Endothelial cell (in vitro differentiated cells): ENCODE measurements at regions not wholly inside any gene's neighbourhood (a gene's known extent, or its start where the extent isn't known, plus 50 kb on each side); places are given as distances from the start of the nearest gene placed in this dataset.
"Not testable (repeated sequence)": the region's sequence is repeated elsewhere in the genome, so short reads cannot be mapped to it uniquely, and the experiment has no call there.

Experiments used
- DNase-seq: peaks from one replicate; pipeline ENCODE4 v3.0.0; 2021; ENCODE audit warnings: low spot score
- H3K27ac Mint-ChIP-seq: one replicate; pipeline ENCODE4 v1.8.0; 2021; ENCODE audit warnings: mixed read lengths, inconsistent platforms; ENCODE audit not compliant: unreplicated experiment
- H3K27me3 Mint-ChIP-seq: one replicate; pipeline ENCODE4 v1.8.0; 2021; ENCODE audit warnings: mild to moderate bottlenecking, moderate library complexity, mixed read lengths, inconsistent platforms; ENCODE audit not compliant: unreplicated experiment
- H3K36me3 Mint-ChIP-seq: one replicate; pipeline ENCODE4 v1.8.0; 2021; ENCODE audit warnings: mild to moderate bottlenecking, low read depth, mixed read lengths, inconsistent platforms; ENCODE audit not compliant: unreplicated experiment
- H3K4me1 Mint-ChIP-seq: one replicate; pipeline ENCODE4 v1.8.0; 2021; ENCODE audit warnings: mild to moderate bottlenecking, mixed read lengths, inconsistent platforms; ENCODE audit not compliant: unreplicated experiment
- H3K4me3 Mint-ChIP-seq: one replicate; pipeline ENCODE4 v1.8.0; 2021; ENCODE audit warnings: mild to moderate bottlenecking, mixed read lengths, inconsistent platforms; ENCODE audit not compliant: unreplicated experiment
- H3K9me3 Mint-ChIP-seq: one replicate; pipeline ENCODE4 v1.8.0; 2021; ENCODE audit warnings: mixed read lengths, inconsistent platforms; ENCODE audit not compliant: unreplicated experiment
- CTCF ChIP-seq: fragments of 200-600 bp; sonication (generic); IDR thresholded peaks from one replicate; pipeline ENCODE4 v1.5.0; 2021; ENCODE audit warnings: antibody characterized with exemption; ENCODE audit not compliant: unreplicated experiment

DNA sequence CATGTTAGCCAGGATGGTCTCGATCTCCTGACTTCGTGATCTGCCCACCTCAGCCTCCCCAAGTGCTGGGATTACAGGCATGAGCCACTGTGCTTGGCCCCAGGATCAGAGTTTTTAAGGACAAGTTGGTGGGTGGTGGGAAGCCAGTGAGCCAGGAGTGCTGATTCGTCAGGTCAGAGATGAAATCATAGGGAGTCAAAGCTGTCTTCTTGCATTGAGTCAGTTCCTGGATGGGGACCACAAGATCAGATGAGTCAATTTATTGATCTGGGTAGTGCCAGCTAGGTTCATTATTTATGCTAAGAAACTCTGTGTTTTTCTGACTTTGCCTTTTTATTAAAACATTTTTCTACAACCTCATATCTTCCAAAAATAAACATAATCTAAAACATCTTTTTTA is 423.8 kb downstream of the ARL4A start:
- H3K36me3 Mint-ChIP-seq = no peaks in the 10 kb centered on the region
- DNase-seq = no peak
- no peak overlapping the region for H3K4me3 Mint-ChIP-seq
- no peak for TF ChIP-seq CTCF
- H3K27me3 Mint-ChIP-seq = no peaks in the 10 kb centered on the region
- no peaks in the 10 kb centered on the region for H3K9me3 Mint-ChIP-seq
- no peaks in the 10 kb centered on the region for H3K4me1 Mint-ChIP-seq
- no peak overlapping the region for H3K27ac Mint-ChIP-seq

DNA sequence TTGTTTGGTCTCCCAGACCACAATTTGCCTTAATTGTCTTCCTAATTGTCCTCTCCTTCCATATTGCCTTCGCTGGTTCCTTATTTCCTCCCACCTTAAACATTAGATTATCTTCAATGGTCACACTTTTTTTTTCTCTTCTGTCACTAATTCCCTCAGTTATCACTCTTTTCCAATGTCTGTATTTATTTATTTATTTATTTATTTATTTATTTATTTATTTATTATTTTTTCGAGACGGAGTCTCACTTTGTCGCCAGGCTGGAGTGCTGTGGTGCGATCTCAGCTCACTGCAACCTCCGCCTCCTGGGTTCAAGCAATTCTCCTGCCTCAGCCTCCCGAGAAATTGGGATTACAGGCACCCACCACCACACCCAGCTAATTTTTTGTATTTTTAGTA is 426.8 kb downstream of the ARL4A start:
- H3K9me3 Mint-ChIP-seq, DNase-seq, H3K27ac Mint-ChIP-seq, H3K27me3 Mint-ChIP-seq, H3K4me3 Mint-ChIP-seq, H3K4me1 Mint-ChIP-seq, H3K36me3 Mint-ChIP-seq: not testable (repeated sequence)

DNA sequence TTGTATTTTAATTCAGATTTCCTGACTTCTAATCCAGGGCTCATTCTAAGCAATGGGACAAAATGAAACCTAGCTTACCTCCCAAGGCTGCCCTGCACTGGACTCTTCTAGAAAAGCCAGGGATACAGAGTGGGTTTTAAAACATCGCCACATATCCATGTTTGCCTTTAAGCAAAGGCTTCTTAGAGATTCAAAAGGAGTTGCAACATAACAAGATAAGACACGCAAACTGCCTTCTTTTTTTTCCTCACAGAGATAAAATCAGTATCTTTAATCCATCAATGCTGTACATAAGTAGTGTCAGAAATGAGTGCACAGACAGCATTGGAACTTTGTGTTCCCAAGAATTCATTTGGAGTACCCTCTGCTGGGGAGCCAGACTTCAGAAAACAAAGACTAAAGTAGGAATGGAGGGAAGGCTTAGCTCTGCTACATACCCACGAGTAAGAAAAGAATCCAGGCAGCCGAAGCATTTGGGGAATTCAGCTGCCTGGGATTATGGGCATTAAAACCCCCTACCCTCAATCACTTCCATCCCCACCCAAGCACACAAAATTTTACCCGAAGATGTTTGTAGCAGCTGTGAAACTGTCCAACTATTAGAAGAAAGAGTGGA is 427.8 kb downstream of the ARL4A start:
- Mint-ChIP-seq H3K9me3 (no peaks in the 10 kb centered on the region), H3K4me3 (no peak overlapping the region), H3K4me1 (no peaks in the 10 kb centered on the region), H3K36me3 (no peaks in the 10 kb centered on the region), H3K27me3 (no peaks in the 10 kb centered on the region), H3K27ac (no peak overlapping the region)
- no peak for DNase-seq
- TF ChIP-seq CTCF = no peak

- no peak for TF ChIP-seq CTCF
- no peak overlapping the region for H3K27ac Mint-ChIP-seq
- no peaks in the 10 kb centered on the region for H3K27me3 Mint-ChIP-seq
Measured at GRCh38 chr7:13115855-13116254, 428.4 kb downstream of the ARL4A start.

DNA sequence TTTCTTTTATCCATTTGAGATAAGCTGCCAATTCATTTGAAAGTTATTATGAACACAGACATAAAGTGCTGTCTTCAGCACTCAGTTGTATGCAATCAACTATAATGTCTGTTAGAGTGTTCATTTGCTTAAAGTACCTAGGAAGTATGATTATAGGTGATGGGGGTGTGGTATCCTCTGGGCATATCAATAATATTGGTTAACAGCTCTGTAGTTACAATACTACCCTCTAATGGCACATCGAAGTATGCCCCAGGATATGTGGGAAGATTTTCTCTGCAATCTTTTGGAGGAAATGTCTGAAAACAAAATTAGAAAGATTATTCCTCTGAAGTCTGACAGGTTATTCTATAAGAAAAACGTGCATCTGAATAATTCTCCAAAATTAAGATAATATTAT is 429.7 kb downstream of the ARL4A start:
- Mint-ChIP-seq H3K4me3 (no peak overlapping the region), H3K9me3 (no peaks in the 10 kb centered on the region), H3K36me3 (no peaks in the 10 kb centered on the region), H3K4me1 (no peaks in the 10 kb centered on the region), H3K27me3 (no peaks in the 10 kb centered on the region), H3K27ac (no peak overlapping the region)
- DNase-seq = no peak
- peak; percentile 20 for TF ChIP-seq CTCF

More at GRCh38 chr7:13115855-13116254, 428.4 kb downstream of the ARL4A start:
- Mint-ChIP-seq H3K4me1 (no peaks in the 10 kb centered on the region), H3K9me3 (no peaks in the 10 kb centered on the region), H3K36me3 (no peaks in the 10 kb centered on the region), H3K4me3 (no peak overlapping the region)
- no peak for DNase-seq
